GM21576 (cell line): ENCODE measurements at regions not wholly inside any gene's neighbourhood (a gene's known extent, or its start where the extent isn't known, plus 50 kb on each side); places are given as distances from the start of the nearest gene placed in this dataset.
"Not testable (repeated sequence)": the region's sequence is repeated elsewhere in the genome, so short reads cannot be mapped to it uniquely, and the experiment has no call there.

ENCODE experiments used
- ATAC-seq: cut with Tn5 transposase; IDR thresholded peaks from one replicate; pipeline ENCODE4 v1.9.1; 2021; ENCODE audit warnings: mild to moderate bottlenecking, moderate library complexity; ENCODE audit not compliant: unreplicated experiment

DNA sequence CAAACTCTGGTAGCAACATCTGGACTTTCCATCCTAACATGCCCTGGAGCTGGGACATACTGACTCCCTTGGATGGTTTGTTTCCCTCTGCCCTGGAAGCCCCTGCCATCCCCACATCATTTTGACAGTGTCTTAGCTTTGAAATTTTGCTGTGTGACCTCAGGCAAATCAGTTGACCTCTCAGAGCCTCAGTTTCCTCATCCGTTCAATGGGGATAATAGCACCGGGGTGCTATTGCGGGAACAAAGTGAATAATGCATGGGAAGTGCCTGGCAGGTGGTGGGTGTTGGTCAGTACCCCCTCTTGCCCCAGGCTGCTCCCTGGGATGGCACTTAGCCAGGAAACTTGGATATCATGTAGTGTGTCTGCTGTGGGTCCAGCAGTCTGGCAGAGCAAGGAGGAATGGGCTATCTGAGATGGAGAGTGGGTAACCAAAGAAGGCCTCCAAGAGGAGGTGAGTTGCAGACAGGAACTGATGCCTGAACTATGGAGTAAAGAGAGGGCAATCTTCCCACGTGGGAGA, 88.6 kb downstream of the MRPL14 start:
- no peak for ATAC-seq

DNA sequence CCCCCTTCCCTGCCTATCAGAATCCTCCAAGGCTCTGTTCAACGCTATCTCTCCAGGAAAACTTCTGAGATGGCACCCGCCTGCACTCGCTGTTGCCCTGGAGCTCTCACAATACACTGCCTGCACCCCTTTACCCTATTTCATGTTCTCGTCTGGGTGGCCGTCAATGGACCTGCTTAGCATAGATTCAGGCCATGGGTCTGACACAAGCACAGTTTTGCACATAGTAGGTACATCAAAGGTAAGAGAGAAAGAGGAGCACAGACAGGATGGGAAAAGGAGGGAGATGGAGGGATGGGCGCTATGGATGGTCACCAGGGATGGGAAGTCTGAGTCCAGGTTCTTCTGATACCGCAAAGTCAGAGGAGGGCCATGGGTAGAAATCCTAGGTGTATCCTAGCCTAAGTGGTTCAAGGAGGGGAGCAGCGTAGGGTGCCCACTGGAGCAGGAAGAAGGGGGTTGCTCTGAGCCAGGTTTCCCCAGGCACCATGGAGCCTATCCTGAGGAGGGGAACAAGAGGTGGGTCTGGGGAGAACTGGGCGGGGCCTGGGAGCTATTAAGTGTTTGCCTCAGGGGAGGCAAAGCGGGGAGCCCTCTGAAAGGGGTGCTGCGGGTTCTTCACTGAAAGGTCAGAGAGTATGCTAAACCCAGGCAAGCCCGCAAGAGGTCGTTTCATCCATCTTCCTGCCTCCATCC, 89.3 kb downstream of the MRPL14 start:
- ATAC-seq, result no peak

DNA sequence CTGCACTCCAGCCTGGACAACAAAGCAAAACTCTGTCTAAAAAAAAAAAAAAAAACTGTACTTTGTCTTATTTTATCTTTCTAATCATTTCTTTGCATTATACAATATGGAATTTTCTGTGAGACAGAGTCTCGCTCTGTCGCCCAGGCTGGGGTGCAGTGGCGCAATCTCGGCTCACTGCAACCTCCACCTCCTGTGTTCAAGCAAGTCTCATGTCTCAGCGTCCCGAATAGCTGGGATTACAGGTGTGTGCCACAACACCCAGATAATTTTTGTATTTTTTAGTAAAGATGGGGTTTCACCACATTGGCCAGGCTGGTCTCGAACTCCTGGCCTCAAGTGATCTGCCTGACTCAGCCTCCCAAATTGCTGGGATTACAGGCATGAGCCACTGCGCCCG, 90.0 kb downstream of the MRPL14 start:
- not testable (repeated sequence) for ATAC-seq

DNA sequence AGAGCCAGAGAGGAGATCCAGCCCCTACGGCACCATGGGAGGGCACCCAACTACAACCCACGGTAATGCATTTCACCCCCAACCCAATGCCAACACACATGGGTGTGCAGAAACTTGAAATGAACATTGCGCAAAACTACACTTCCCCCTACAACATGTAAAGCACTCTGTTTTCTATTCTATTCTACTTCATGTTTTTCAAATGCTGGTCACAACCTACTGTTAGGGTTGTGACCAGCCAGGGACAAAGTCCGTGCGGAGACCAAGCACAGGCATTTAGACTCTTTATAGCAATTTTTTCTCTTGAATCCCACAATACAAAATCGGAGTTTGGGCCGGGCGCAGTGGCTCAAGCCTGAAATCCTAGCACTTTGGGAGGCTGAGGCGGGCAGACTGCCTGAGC, 90.6 kb downstream of the MRPL14 start:
- no peak for ATAC-seq

DNA sequence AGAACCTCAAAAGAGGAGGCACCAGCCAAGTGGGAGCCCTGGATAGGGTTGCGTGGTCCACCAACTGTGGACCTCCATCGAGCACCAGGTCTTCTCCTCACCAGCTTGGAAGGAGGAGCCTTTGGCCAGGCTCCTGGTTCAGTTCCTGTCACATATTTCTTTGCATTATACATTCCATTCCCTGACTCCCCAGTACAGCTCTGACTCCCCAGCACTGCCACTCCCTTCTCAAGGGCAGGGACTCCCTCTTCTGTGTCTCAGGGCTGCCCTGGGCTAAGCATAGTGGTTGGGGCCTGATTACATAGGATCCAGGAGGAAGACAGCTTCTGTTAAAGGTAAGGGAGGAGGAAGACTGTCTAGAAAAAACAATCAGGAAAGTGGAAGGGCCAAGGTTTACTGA, 91.1 kb downstream of the MRPL14 start:
- no peak for ATAC-seq

DNA sequence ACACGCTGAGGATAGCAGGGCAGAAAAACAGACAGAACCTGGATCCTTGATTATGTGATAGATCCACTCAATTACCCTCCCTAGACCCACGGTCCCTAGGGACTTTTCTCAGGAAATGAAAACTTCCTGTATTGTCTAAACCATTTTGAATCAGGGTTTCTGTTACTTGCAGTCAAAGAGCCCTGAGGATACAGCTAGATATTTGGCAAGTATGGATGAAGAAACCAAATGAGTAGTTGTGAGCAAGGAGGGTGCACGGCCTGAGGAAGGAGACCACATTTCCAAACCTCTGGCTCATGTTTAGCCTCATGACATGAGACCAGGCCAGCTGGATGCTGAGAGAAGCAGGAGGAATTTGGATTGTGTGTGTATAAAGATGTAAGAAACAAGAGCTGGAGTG, 91.6 kb downstream of the MRPL14 start:
- no peak for ATAC-seq

DNA sequence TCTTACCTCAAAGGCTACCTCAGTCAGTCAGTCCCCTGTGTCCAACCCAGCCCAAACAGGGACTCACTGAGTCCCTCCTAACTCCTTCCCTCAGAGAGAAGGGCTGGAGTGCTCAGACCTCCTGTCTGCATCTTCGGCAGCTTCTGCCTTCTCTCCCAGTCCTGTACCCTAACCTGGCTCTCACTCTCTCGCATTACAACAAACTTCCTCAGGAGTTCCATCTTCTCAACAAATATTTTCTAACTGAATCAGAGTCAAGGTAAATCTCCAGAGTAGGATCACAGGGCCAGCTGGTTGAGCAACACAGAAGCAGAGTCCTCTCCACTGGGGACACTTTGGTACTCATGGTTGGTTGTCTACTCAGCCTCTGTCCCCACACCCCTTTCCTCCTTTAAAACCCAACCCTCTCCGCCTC, 92.3 kb downstream of the MRPL14 start:
- ATAC-seq, result no peak

DNA sequence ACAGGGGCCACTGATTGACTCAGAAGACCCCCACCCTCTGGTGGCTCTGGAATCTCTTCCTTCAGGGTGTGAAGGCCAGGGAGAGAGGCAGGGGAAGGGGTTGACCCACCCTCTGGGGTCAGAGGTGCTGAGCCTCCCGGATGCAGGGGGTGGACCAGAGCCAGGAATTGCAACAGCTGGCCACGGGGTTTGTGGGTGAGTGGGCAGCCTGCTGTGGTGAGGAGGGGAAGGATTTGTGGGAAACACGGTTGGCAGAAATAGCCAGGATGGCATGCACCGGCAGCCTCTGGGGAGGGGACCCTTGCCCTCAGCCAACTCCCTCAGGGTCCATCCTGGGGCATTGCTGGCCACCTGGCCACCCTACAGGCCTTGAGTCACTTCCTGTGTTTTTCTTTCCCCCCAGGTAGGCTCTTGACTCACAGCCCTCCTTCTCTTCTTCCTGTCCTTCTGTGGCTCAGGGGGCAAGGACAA, 92.8 kb downstream of the MRPL14 start:
- no peak for ATAC-seq

DNA sequence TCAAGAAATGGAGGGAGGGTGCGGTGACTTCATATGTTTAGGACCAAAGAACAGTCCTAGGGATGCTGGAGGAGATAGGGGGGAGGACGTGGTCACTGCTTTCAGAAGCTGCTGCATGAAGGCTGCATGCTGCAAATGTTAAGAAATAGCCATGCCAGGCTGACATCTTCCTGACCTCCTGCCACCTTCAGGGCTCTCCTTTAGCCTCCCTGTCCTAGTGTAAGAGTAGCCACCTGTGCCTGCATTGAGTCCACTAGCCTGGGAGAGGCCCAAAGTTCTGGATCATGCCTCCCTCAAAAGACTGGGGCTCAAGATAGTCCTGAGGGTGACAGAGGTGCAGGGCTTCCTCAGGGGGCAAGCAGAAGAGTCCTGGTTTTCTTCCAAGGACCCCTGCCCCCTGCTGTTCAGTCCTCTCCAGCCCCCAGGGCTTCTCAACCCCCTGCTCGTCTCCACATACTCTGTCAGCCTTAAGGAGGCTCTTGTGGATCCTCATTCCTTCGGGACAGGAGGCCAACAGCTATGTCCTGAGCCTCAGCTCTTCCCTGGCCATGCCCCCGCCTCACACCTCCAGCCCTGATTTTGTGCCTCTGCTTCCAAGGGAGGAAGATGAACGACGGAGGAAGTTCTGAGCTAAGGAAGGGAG, 96.3 kb downstream of the MRPL14 start:
- no peak for ATAC-seq

DNA sequence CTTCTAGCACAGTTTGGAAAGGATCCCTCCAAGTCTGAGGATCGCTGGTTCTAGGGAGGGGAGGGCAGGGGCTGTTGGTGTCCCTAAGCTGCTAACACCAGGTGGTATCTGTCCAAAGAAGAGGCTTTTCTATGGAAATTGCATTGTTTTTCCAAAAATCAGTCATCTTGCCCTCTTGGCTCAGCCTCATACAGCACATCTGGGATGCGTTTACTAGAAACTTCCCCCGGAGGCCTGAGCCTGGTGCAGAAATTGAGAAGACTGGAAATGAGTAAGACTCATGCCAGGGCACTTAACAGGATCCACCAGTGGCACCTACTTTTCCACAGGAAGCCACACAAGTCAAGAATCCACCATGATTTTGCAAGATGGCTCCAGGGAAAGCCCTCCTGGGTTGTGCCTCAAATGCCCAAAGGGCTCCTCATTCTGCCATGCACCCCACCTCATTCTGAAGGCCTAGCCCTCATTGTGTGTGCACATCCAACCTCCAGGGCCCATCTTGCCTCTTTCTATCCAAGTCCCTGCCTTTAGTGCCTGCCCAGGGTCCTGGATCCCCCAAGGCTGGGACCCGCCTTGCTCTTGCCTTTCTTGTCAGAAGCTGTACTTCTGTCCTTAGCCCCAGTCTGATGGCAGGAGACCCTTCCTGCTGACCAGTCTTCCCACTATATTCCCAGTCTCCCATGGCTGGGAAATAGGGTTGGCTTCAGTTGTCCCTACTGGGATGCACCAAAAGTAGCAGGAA, 97.6 kb downstream of the MRPL14 start:
- ATAC-seq, result no peak

DNA sequence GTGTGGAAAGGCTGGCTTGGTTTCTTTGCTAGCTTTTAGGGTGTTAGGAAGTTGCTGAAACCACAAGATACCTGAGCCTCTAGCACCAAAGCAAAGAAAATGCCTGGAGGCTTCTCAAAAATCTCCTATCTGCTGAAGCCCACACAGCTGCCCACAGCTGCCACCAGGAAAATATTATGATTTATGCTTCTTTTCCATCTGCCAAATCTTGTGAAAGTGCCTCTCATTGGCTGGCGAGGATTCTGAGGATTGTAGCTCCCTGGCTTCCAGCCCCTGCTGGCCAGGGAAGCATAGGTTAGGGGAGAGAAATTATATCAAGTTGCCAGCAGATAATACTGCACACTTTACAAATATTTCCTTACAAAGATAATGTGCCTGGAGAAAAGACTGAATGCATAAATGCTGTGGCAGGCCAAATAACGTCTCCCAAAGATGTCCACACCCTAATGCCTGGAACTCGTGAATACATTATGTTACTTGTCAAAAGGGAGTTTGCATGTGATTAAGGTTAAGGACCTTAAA, 98.4 kb downstream of the MRPL14 start:
- no peak for ATAC-seq

DNA sequence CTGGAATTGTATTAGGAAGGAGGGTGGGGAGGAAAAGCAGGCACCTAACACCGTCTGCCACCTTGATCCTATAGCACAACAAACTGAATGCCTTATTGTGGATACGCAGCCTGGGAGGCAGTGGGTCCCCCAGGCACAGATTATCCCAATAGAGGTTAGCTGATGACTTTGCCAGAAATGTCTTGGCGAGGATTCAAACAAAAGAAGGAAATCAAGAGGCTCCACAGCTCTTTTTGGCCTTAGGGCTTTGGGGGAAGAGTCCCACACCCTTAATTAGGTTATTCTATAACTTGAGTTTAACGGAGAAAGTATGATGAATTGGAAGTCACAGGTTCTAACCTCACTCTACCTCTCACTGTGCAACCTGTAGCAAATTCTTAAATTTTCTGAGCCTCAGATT, 102.0 kb downstream of the MRPL14 start:
- no peak for ATAC-seq

DNA sequence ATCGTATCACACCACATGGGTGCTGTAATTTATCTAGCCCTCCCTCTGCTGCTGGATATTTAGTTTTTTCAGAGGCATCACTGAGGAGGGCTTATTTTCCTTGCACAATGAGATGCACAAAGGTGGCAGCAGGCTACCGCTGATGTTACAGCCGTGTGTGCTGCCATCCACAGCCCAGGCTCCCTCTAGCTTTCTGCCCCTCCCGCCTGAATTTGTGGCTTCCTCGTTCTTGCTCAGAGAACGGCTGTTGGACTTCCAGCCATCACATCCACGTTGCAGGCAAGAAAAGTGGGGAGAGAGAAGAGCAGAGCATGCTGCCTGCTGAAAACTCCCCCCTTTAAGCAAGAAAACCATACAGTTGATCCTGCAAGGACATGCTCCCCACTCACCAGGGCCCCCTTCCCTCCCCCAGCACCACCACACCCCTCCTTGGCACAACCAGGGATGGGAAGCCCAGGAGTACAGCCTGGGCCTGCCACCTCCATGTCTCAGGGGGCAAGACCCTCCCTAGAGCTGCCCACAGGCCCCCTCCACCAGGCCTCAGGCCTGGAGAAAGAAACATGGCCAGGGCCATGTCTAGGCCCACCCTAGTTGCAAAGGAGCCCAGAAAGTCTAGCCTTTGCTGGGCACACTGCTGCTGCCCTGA, 102.6 kb downstream of the MRPL14 start:
- ATAC-seq, result no peak

DNA sequence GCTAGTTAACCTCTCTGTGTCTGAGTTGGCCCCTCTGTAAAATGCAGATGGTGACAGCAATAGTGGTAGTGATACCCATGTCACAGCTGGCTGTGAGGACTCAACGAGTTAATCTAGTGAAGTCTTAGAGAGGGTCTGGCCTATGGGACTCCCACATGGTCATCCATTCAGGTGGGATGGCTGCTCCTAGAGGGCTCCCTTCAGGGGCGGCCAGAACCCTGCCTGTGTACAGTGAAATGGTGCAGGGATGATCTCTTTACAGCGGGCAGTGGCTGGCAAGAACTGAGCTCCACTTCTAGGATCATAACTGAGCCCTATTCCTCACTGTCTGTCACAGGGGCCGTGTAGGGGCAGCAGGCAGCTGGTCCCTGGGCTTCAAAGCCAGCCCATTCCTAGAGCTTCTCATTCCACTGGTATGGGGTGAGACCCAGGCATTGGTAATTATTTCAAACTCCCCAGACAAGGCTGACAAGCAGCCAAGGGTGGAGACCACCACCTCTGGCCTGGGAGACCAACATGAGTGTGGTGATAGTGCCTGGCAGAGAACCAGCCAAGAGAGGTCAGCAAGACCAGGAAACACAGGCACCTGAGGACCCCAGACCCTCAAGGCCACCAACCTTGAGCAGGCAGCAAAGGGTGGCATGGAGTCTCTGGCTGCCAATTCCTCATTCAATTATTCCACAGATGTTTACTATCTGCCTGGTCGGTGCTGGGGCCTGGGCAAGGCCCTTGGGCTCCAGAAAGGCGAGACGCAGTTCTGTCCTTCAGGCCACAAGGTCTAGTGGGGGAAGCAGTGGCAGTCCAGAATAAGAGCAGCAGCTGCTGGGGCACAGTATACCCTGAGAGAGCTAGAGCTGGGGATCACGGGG, 103.4 kb downstream of the MRPL14 start:
- no peak for ATAC-seq

DNA sequence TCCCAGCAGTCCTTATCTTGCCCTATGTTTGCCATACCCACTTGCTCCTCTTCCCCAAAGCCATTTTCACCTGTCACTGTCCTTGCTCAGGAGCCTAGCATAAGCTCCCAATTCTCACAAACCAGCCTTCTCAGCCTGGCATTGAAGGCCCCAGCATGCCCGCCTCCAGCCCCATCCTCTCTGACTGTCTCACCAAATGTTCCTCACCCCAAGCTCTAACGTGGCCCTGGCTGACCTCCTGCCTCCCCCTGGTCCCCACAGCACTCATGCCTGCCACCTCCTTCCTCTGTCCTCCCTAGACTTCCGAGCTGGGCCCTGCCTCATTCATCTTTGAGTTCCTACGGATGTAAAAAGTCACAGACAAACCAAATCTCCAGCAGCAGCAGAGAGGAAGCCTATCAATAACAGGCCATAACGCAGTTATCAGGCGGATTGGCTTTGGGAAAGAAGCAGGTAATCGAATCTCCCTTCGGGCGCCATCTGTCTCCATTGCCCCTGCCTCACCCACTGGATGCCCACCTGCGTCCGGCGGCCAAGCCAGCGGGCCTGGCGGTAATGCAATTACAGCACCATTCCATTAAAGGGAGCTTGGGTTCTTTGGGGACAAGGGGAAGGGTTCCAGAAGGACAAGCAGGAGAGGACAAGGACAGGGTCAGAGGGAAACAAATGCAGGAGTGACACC, 104.4 kb downstream of the MRPL14 start:
- no peak for ATAC-seq

DNA sequence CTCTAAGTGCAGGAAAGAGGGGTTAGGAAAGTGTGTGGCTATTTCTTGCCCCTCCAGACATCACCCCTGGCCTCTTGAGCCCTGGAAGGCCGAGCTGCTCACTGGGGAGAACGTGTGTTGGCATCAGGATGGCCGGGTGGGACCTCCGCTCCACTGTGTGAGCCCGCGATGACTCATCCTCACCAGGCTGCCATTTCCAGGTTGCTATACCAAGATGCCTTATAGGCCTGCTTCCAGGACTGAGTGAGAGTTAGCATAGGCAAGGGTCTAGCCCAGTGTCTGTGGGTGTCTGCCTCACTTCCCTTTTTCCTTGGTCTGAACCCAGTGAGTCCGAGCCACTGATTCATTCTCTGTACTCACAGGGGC, 105.0 kb downstream of the MRPL14 start:
- ATAC-seq, result no peak

DNA sequence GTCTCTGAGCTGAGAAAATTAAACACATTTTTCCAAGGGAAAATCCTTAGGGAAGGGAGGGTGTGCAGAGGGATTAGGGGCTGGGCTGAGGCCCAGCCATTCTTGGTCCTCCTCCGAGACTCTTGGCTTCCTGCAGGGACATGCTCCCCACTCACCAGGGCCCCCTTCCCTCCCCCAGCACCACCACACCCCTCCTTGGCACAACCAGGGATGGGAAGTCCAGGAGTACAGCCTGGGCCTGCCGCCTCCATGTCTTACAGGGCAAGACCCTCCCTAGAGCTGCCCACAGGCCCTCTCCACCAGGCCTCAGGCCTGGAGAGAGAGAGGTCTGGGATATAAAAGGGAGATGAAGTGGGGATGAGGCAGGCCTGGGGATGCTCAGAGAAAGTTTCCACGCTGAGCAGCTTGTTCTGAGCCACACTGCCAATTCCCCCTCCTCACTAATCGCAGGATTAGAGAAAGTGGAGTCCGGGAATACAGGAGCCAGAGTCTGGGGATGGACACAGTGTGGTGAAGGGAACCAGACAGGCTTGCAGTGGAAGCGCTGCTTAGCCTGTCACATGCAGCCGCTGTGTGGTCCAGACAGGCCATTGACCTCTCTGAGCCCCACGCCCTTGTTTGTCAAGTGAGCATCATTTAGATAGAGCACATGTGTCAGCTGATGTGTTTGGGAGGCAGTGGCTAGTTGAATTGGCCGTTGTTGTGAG, 105.5 kb downstream of the MRPL14 start:
- ATAC-seq, result no peak

DNA sequence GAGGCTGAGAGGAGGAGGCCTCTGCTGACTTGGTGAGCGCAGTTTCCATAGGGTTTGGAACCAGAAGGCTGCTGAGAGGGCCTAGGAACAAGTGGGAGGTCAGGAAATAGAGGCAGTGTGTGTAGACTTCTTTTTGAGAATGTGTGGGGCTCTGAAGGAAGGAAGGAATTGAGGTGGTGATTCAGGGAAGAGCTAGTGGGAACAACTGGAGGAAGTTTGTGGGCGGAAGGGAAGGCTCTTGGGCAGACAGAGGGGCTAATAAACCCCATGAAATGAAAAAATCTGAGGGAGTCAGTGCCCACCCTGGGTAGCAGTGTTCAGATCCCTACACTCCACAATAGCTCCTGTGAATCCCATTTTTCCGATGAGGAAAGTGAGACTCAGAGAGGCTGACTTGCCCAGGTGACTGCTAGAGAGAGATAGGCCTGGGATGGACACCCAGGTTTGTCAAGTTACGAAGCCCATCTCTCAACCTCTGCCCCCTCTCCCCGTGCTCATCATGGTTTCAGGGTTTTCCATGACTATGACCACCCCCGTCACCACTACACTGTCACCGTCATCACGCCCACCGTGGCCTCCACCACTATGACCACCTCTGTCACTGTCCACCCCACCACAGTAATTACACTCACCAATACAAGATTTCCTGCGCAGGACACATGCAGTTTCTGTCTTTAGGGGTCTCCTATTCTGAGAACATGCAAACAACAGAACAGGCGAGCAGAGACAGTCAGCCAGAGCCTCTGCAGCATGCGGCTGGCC, 106.4 kb downstream of the MRPL14 start:
- ATAC-seq, result no peak
